Stomach (tissue), 8 donors: ENCODE measurements at regions not wholly inside any gene's neighbourhood (a gene's known extent, or its start where the extent isn't known, plus 50 kb on each side); places are given as distances from the start of the nearest gene placed in this dataset.

ENCODE experiments used
- DNase-seq, 2 donors: peaks; one replicate each; pipeline versions ENCODE4 v3.0.0 to v3.0.0-alpha.2; 2013 to 2019
- H3K27ac ChIP-seq, 5 donors: fragments of 200-600 bp in 4 of 5; sonication (generic) in 4 of 5; one replicate each; pipeline ENCODE4 v1.5.1; 2013 to 2019; ENCODE audit warnings: mild to moderate bottlenecking in 1 of 5, moderate library complexity in 1 of 5
- H3K27me3 ChIP-seq, 3 donors: fragments of 200-600 bp; sonication (generic); one replicate each; pipeline ENCODE4 v1.5.1; 2017 to 2019; ENCODE audit warnings: mixed run types in 1 of 3
- H3K36me3 ChIP-seq, 4 donors: fragments of 200-600 bp; sonication (generic); 1 replicate in 3 of 4; 2 replicates in 1 of 4; pipeline ENCODE4 v1.5.1; 2016 to 2019
- H3K4me1 ChIP-seq, 4 donors: fragments of 200-600 bp; sonication (generic); one replicate each; pipeline ENCODE4 v1.5.1; 2016 to 2019
- H3K4me3 ChIP-seq, 4 donors: fragments of 200-600 bp; sonication (generic) in 3 of 4; one replicate each; pipeline ENCODE4 v1.5.1; 2016 to 2019; ENCODE audit warnings: mild to moderate bottlenecking in 1 of 4
- H3K9me3 ChIP-seq, 4 donors: fragments of 200-600 bp; sonication (generic); one replicate each; pipeline ENCODE4 v1.5.1; 2016 to 2019
- EP300 ChIP-seq: sonication (generic); formaldehyde crosslinking; IDR thresholded peaks from one replicate; pipeline ENCODE4 v1.6.1; 2017; ENCODE audit warnings: antibody characterized with exemption
- POLR2A ChIP-seq, 4 donors: fragments of 450-650 bp; IDR thresholded peaks; one replicate each; pipeline ENCODE4 v1.6.1; 2016; ENCODE audit warnings: antibody characterized with exemption in 4 of 4, control low read depth in 2 of 4, mild to moderate bottlenecking in 1 of 4, moderate library complexity in 1 of 4
- POLR2AphosphoS5 ChIP-seq, 3 donors: sonication (generic); formaldehyde crosslinking; IDR thresholded peaks; one replicate each; pipeline ENCODE4 v1.6.1; 2016; ENCODE audit warnings: antibody characterized with exemption in 3 of 3
- WGBS, 5 donors: extraction: QIAGEN DNeasy Blood & Tissue Kit in 3 of 5; methylation state at CpG; one replicate each; pipeline versions ENCODE4 v1.1.5 to v1.1.7; 2013 to 2018; 5-methylcytosine and 5-hydroxymethylcytosine counted together
- intact Hi-C: fragments of 100-400 bp; cut with DNase I; formaldehyde crosslinking; loops from one replicate; pipeline ENCODE4 v1.15.1; 2023; ENCODE audit warnings: low total_unique reads
- TF ChIP-seq, protein P1 (sequence below), 7 experiments: fragments of 450-650 bp in 4 of 7; fragments of 200-600 bp in 3 of 7; sonication (generic) in 3 of 7; IDR thresholded peaks; one replicate each; pipeline ENCODE4 v1.5.1; 2016 to 2019; ENCODE audit warnings: antibody characterized with exemption in 7 of 7, control low read depth in 2 of 7, mild to moderate bottlenecking in 1 of 7
- donor health status: healthy with polysubstance abuse.
- donor health status: Bipolar disorder and iron deficiency.
- donor health status: healthy.

DNA sequence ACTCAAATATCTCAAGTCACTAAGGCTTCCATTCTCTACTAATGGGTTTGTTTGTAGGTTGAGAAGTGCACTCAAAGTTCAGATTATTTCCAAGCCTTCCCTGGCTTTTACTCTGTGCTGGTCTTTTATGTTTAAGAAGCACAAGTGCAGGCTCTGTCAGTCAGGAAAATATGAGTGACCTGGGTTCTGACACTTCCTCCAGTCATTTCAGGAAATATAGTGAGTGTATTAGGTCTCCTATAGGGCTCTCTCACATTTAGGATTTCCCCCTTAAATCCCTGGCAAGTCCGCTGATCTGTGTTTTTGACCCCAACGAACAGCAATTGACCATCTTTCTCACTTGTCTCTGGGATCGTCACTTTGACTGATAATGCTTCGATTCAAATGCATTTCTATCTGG, 210.2 kb downstream of the ARPP21 start:
- no peak overlapping the region for H3K4me3 ChIP-seq
- no peaks in the 10 kb centered on the region for H3K27me3 ChIP-seq
- intact Hi-C loops = no loop called here
- TF ChIP-seq, protein P1, sequence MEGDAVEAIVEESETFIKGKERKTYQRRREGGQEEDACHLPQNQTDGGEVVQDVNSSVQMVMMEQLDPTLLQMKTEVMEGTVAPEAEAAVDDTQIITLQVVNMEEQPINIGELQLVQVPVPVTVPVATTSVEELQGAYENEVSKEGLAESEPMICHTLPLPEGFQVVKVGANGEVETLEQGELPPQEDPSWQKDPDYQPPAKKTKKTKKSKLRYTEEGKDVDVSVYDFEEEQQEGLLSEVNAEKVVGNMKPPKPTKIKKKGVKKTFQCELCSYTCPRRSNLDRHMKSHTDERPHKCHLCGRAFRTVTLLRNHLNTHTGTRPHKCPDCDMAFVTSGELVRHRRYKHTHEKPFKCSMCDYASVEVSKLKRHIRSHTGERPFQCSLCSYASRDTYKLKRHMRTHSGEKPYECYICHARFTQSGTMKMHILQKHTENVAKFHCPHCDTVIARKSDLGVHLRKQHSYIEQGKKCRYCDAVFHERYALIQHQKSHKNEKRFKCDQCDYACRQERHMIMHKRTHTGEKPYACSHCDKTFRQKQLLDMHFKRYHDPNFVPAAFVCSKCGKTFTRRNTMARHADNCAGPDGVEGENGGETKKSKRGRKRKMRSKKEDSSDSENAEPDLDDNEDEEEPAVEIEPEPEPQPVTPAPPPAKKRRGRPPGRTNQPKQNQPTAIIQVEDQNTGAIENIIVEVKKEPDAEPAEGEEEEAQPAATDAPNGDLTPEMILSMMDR (IDR thresholded peaks at IDR 0.05) = no peak
- TF ChIP-seq POLR2AphosphoS5 (IDR thresholded peaks at IDR 0.05) = no peak
- no peak for TF ChIP-seq EP300
- no peak for TF ChIP-seq POLR2A (IDR thresholded peaks at IDR 0.05)
- WGBS, 5 donors = 79 to 87% (median 83%) methylated on average over 4 of the region's 4 CpGs
- H3K4me1 ChIP-seq = no peaks in the 10 kb centered on the region
- H3K36me3 ChIP-seq = no peaks in the 10 kb centered on the region
- no peak overlapping the region for H3K27ac ChIP-seq
- DNase-seq = no peak
- H3K9me3 ChIP-seq = no peaks in the 10 kb centered on the region

DNA sequence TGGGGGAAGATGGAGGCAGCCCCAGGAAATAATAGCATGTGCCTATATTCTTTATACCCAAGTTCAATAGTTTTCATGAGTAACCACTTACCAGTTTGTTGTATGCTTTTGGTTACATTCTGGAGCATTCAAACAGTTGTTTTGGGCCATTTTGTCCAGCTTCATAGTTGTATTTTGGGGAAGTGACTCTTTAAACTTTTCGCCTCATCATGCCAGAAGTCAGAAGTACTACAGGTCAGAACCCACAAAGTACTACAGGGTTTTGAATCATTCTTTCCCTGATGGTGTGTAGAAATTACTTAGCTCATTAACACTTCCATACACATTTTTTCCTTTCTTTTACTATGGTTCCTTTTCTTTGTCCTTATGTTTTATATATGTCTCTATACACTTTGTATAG, 210.6 kb downstream of the ARPP21 start:
- TF ChIP-seq POLR2A (IDR thresholded peaks at IDR 0.05) (no peak), POLR2AphosphoS5 (IDR thresholded peaks at IDR 0.05) (no peak), EP300 (no peak)
- TF ChIP-seq, protein P1 (IDR thresholded peaks at IDR 0.05) = no peak
- no peaks in the 10 kb centered on the region for H3K36me3 ChIP-seq
- no peak overlapping the region for H3K27ac ChIP-seq
- no peak for DNase-seq
- no peaks in the 10 kb centered on the region for H3K4me1 ChIP-seq
- no peaks in the 10 kb centered on the region for H3K9me3 ChIP-seq
- intact Hi-C loops = no loop called here
- H3K27me3 ChIP-seq = no peaks in the 10 kb centered on the region
- WGBS, 5 donors = 86 to 100% (median 92%) methylated on average over 1 of the region's 1 CpG
- H3K4me3 ChIP-seq = no peak overlapping the region

DNA sequence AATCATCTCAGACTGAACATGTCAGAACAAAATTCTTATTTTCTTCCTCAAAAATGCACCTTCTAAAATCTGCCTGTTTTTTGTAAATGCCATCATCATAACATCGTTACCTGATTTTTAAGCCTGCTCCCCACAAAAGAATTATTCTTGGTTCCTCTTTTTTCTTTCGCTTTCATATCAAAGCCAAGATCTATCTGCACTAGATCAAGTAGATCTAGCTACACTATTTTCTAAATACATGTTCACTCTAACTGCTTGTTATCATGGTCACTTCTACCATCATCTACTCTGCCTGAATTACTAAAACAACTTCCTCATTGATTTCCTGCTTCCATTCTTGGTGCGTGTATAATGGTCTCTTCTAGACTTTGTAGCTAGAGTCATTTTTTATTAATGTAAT, 217.7 kb downstream of the ARPP21 start:
- no peak for DNase-seq
- intact Hi-C loops = no loop called here
- 61 to 84% (median 80%) methylated on average over 3 of the region's 3 CpGs for WGBS, 5 donors
- no peak overlapping the region for H3K27ac ChIP-seq
- no peaks in the 10 kb centered on the region for H3K27me3 ChIP-seq
- no peaks in the 10 kb centered on the region for H3K9me3 ChIP-seq
- H3K4me1 ChIP-seq = no peaks in the 10 kb centered on the region
- TF ChIP-seq POLR2A (IDR thresholded peaks at IDR 0.05) (no peak), POLR2AphosphoS5 (IDR thresholded peaks at IDR 0.05) (no peak), EP300 (no peak)
- TF ChIP-seq, protein P1 (IDR thresholded peaks at IDR 0.05) = no peak
- H3K36me3 ChIP-seq = no peaks in the 10 kb centered on the region
- H3K4me3 ChIP-seq = no peak overlapping the region

DNA sequence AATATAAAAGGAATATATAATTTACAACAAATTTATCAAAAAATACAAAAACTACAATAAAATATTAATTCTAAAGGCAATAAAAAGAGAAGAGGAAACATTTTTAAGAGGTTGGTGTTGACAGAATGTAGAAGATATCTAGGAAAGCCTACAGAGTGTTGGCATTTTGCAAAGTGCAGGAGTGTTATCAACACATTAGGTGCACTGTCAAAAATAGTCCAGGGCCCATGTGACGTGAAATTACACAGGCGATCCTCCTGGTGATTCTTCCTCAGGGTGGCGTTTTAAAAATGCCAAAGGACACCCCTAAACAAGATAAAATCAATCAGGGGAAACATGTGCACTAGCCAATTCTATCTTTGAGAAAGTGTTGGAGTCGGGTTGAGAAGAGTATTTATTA, 222.7 kb downstream of the ARPP21 start:
- WGBS, 5 donors = 76 to 95% (median 85%) methylated on average over 4 of the region's 4 CpGs
- H3K36me3 ChIP-seq = no peaks in the 10 kb centered on the region
- no peaks in the 10 kb centered on the region for H3K9me3 ChIP-seq
- TF ChIP-seq POLR2AphosphoS5 (IDR thresholded peaks at IDR 0.05) (no peak), POLR2A (IDR thresholded peaks at IDR 0.05) (no peak), EP300 (no peak)
- TF ChIP-seq, protein P1 (IDR thresholded peaks at IDR 0.05) = no peak
- intact Hi-C loops = no loop called here
- no peak for DNase-seq
- H3K27me3 ChIP-seq = no peaks in the 10 kb centered on the region
- H3K27ac ChIP-seq = no peak overlapping the region
- H3K4me1 ChIP-seq = no peaks in the 10 kb centered on the region
- no peak overlapping the region for H3K4me3 ChIP-seq
